Sigmoid colon (tissue), 6 donors: ENCODE measurements at regions not wholly inside any gene's neighbourhood (a gene's known extent, or its start where the extent isn't known, plus 50 kb on each side); places are given as distances from the start of the nearest gene placed in this dataset.
"Not testable (repeated sequence)": the region's sequence is repeated elsewhere in the genome, so short reads cannot be mapped to it uniquely, and the experiment has no call there.

Source experiments
- DNase-seq: peaks from one replicate; pipeline ENCODE4 v3.0.0-alpha.2; 2019
- H3K27ac ChIP-seq, 4 donors: fragments of 200-600 bp; sonication (generic); one replicate each; pipeline ENCODE4 v1.5.1; 2016 to 2019; ENCODE audit warnings: mild to moderate bottlenecking in 1 of 4
- H3K27me3 ChIP-seq, 3 donors: fragments of 200-600 bp; sonication (generic); one replicate each; pipeline ENCODE4 v1.5.1; 2019; ENCODE audit warnings: mild to moderate bottlenecking in 1 of 3
- H3K36me3 ChIP-seq, 4 donors: fragments of 200-600 bp; sonication (generic); one replicate each; pipeline ENCODE4 v1.5.1; 2016 to 2019
- H3K4me1 ChIP-seq, 4 donors: fragments of 200-600 bp; sonication (generic); one replicate each; pipeline ENCODE4 v1.5.1; 2017 to 2019
- H3K4me3 ChIP-seq, 4 donors: fragments of 200-600 bp; sonication (generic); one replicate each; pipeline ENCODE4 v1.5.1; 2017 to 2019; ENCODE audit warnings: mild to moderate bottlenecking in 2 of 4, moderate library complexity in 1 of 4
- H3K9me3 ChIP-seq, 4 donors: fragments of 200-600 bp in 3 of 4; sonication (generic) in 3 of 4; one replicate each; pipeline versions ENCODE4 v1.5.1 to v1.6.1; 2013 to 2019
- EP300 ChIP-seq, 4 donors: sonication (generic); formaldehyde crosslinking; IDR thresholded peaks; one replicate each; pipeline ENCODE4 v1.6.1; 2017; ENCODE audit warnings: antibody characterized with exemption in 4 of 4
- POLR2A ChIP-seq, 2 donors: fragments of 450-650 bp; IDR thresholded peaks; one replicate each; pipeline ENCODE4 v1.6.1; 2016; ENCODE audit warnings: antibody characterized with exemption in 2 of 2, mild to moderate bottlenecking in 2 of 2, moderate library complexity in 2 of 2
- POLR2AphosphoS5 ChIP-seq, 4 donors: sonication (generic); formaldehyde crosslinking; IDR thresholded peaks; one replicate each; pipeline ENCODE4 v1.6.1; 2017; ENCODE audit warnings: antibody characterized with exemption in 4 of 4
- WGBS, 2 donors: extraction: QIAGEN DNeasy Blood & Tissue Kit; methylation state at CpG; one replicate each; pipeline ENCODE4 v1.1.7; 2013; 5-methylcytosine and 5-hydroxymethylcytosine counted together
- intact Hi-C: fragments of 100-400 bp; cut with DNase I; formaldehyde crosslinking; loops from one replicate; pipeline ENCODE4 v1.15.1; 2023
- TF ChIP-seq, protein P1 (sequence below), 4 experiments: fragments of 450-650 bp in 3 of 4; fragments of 200-600 bp in 1 of 4; IDR thresholded peaks; one replicate each; pipeline ENCODE4 v1.5.1; 2016 to 2019; ENCODE audit warnings: antibody characterized with exemption in 4 of 4, mild to moderate bottlenecking in 3 of 4, moderate library complexity in 2 of 4
- donor health status: healthy with polysubstance abuse.
- donor health status: healthy.

DNA sequence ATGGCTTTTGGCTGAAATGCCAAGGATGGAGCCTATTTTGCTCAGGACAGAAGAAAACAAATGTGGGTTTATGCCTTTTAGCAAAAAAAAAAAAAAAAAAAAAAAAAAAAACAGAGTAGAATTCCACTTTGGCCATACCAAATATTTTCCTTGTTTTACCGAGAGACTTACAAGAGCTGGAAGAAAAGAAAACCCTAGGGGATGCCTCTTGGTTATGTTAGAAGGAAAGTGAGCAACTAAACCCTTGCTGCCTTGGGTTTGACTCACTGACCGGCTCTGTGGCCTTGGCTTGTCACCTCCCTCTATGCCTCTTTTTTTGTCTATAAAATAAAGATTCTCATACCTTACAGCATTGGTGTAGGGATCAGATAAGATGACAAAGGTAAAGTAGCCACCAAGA, 69.6 kb upstream of the ABCA1 start:
- H3K4me1 ChIP-seq: peaks cover 0 to 21% (median 19%) of the 10 kb centered on the region in 4 donors
- intact Hi-C loops: loop anchor here (5.0 to 10.0 kb wide), 4 partner anchors 133 to 417 kb away; partner anchors contain the start of gene SLC44A1
- no peaks in the 10 kb centered on the region for H3K9me3 ChIP-seq
- H3K36me3 ChIP-seq: no peaks in the 10 kb centered on the region
- WGBS, 2 donors: 89 to 95% methylated on average over 2 of the region's 2 CpGs
- TF ChIP-seq, protein P1, sequence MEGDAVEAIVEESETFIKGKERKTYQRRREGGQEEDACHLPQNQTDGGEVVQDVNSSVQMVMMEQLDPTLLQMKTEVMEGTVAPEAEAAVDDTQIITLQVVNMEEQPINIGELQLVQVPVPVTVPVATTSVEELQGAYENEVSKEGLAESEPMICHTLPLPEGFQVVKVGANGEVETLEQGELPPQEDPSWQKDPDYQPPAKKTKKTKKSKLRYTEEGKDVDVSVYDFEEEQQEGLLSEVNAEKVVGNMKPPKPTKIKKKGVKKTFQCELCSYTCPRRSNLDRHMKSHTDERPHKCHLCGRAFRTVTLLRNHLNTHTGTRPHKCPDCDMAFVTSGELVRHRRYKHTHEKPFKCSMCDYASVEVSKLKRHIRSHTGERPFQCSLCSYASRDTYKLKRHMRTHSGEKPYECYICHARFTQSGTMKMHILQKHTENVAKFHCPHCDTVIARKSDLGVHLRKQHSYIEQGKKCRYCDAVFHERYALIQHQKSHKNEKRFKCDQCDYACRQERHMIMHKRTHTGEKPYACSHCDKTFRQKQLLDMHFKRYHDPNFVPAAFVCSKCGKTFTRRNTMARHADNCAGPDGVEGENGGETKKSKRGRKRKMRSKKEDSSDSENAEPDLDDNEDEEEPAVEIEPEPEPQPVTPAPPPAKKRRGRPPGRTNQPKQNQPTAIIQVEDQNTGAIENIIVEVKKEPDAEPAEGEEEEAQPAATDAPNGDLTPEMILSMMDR (IDR thresholded peaks at IDR 0.05): no peak
- TF ChIP-seq POLR2A (IDR thresholded peaks at IDR 0.05) (no peak), EP300 (IDR thresholded peaks at IDR 0.05) (no peak), POLR2AphosphoS5 (IDR thresholded peaks at IDR 0.05) (no peak)
- DNase-seq: no peak
- no peaks in the 10 kb centered on the region for H3K27me3 ChIP-seq
- no peak overlapping the region for H3K27ac ChIP-seq
- H3K4me3 ChIP-seq: no peak overlapping the region

DNA sequence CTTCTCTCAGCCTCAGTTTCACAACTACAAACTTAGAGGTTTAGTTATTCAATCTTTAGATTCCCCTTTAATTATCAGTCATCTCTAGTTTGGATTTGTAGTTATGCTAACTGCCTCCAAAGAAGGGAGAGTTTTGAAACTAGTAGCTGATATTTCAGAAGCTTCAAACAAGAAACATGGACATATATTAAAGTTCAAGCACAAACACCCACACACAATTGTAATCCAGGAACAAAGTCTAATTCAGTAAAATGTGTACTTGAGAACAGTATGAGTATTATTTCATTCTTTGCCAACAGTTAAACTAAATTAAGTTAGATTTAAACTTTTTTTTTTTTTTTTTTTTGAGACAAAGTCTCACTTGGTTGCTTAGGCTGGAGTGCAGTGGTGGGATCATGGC, 71.2 kb upstream of the ABCA1 start:
- DNase-seq: no peak
- Histone ChIP-seq H3K9me3 (no peaks in the 10 kb centered on the region), H3K27me3 (no peaks in the 10 kb centered on the region), H3K36me3 (no peaks in the 10 kb centered on the region), H3K4me3 (no peak overlapping the region), H3K4me1 (peaks cover 0 to 5% (median 3%) of the 10 kb centered on the region in 4 donors), H3K27ac (no peak overlapping the region)
- intact Hi-C loops: loop anchor here (5.0 to 10.0 kb wide), 4 partner anchors 134 to 416 kb away; partner anchors contain the start of gene SLC44A1
- TF ChIP-seq POLR2AphosphoS5 (IDR thresholded peaks at IDR 0.05) (no peak), EP300 (IDR thresholded peaks at IDR 0.05) (no peak), POLR2A (IDR thresholded peaks at IDR 0.05) (no peak)
- TF ChIP-seq, protein P1 (IDR thresholded peaks at IDR 0.05): no peak

DNA sequence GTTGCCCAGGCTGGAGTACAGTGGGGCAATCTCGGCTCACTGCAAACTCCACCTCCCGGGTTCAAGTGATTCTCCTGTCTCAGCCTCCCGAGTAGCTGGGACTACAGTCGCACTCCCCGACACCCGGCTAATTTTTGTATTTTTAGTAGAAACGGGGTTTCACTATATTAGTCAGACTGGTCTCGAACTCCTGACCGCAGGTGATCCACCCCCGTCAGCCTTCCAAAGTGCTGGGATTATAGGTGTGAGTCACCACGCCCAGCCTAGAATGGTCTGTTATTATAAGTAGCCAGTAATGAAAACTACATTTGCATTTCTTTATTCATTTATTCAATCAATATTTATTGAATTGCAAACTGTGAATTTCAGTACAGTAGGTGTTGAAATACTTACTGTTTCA, 72.6 kb upstream of the ABCA1 start:
- H3K36me3 ChIP-seq, DNase-seq, H3K27ac ChIP-seq, intact Hi-C loops, H3K27me3 ChIP-seq, H3K4me1 ChIP-seq, H3K9me3 ChIP-seq, H3K4me3 ChIP-seq: not testable (repeated sequence)
- 90 to 93% methylated on average over 11 of the region's 11 CpGs for WGBS, 2 donors

DNA sequence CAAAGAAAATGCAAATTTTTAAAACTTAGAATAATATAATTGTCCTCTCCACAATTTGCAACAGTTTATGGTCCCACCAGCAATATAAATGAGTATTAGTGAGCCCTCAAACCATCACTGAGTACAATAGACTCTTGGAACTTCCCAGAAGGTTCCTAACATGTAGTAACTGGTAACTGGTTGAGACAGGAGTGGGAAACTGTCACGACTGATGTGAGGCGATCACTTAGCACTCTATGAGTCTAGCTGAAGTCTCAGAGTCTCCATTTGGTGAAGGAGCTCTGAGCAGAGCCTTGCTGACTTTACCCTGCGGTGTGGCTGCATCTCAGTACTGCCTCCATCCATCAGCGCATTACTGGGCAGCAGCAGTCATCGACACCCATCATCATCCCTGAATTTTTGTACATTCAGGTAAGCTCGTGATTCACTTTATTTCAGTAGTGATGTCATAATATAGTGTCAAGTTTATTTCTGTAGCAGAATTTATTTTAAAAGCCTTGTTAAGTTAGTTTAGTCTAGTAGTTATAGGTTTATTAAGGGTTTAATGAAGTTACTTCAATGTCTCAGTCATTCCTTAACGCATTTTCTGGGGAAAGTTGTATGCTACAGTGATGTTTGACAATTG, 76.6 kb upstream of the ABCA1 start:
- H3K36me3 ChIP-seq: no peaks in the 10 kb centered on the region
- peaks cover 0 to 6% (median 0%) of the 10 kb centered on the region in 4 donors for H3K4me1 ChIP-seq
- no peaks in the 10 kb centered on the region for H3K27me3 ChIP-seq
- TF ChIP-seq POLR2A (IDR thresholded peaks at IDR 0.05) (no peak), POLR2AphosphoS5 (IDR thresholded peaks at IDR 0.05) (no peak), EP300 (IDR thresholded peaks at IDR 0.05) (no peak)
- TF ChIP-seq, protein P1 (IDR thresholded peaks at IDR 0.05): no peak
- H3K27ac ChIP-seq: no peak overlapping the region
- H3K4me3 ChIP-seq: no peak overlapping the region
- no peaks in the 10 kb centered on the region for H3K9me3 ChIP-seq
- DNase-seq: no peak
- intact Hi-C loops: no loop called here
- WGBS, 2 donors: 88 to 91% methylated on average over 7 of the region's 7 CpGs

DNA sequence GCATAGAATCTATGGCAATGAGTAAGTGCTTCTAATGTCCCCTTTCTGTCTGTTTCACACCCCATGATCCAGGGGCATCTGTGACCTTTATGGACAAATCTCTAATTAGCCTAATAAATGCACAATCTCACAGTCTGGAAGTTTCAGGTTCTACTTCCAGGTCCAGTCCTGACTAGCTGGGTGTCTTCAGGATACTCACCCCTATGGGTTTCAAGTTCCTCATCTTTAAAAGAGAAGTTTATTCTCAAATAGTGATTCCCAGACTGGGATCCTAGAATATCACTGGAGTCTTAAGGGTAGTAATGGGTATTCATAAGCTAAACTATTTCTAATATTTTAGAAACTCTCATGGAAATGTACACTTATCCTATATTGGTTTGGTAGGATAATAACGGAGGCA, 77.2 kb upstream of the ABCA1 start:
- TF ChIP-seq EP300 (IDR thresholded peaks at IDR 0.05): no peak
- no peak for TF ChIP-seq POLR2A (IDR thresholded peaks at IDR 0.05)
- TF ChIP-seq, protein P1 (IDR thresholded peaks at IDR 0.05): no peak
- no peak for TF ChIP-seq POLR2AphosphoS5 (IDR thresholded peaks at IDR 0.05)
- no peak for DNase-seq
- Histone ChIP-seq H3K36me3 (no peaks in the 10 kb centered on the region), H3K4me3 (no peak overlapping the region), H3K9me3 (no peaks in the 10 kb centered on the region), H3K4me1 (peaks cover 0 to 6% (median 0%) of the 10 kb centered on the region in 4 donors), H3K27ac (no peak overlapping the region), H3K27me3 (no peaks in the 10 kb centered on the region)
- intact Hi-C loops: no loop called here
- WGBS, 2 donors: 94 to 96% methylated on average over 1 of the region's 1 CpG
